Suprapubic skin (tissue), 4 donors: ENCODE measurements at regions not wholly inside any gene's neighbourhood (a gene's known extent, or its start where the extent isn't known, plus 50 kb on each side); places are given as distances from the start of the nearest gene placed in this dataset.

Source experiments
- DNase-seq, 2 donors: peaks; one replicate each; pipeline ENCODE4 v3.0.0-alpha.2; 2019; ENCODE audit warnings: low spot score in 2 of 2
- H3K27ac ChIP-seq: fragments of 200-600 bp; sonication (generic); one replicate; pipeline ENCODE4 v1.5.1; 2019
- H3K27me3 ChIP-seq: fragments of 200-600 bp; sonication (generic); one replicate; pipeline ENCODE4 v1.5.1; 2019
- H3K36me3 ChIP-seq: fragments of 200-600 bp; sonication (generic); one replicate; pipeline ENCODE4 v1.5.1; 2019
- H3K4me1 ChIP-seq: fragments of 200-600 bp; sonication (generic); one replicate; pipeline ENCODE4 v1.5.1; 2019
- H3K4me3 ChIP-seq: fragments of 200-600 bp; sonication (generic); one replicate; pipeline ENCODE4 v1.5.1; 2019; ENCODE audit warnings: mild to moderate bottlenecking
- H3K9me3 ChIP-seq: fragments of 200-600 bp; sonication (generic); one replicate; pipeline ENCODE4 v1.5.1; 2019
- CTCF ChIP-seq, 2 donors: fragments of 200-600 bp in 1 of 2; fragments of 450-650 bp in 1 of 2; sonication (generic) in 1 of 2; IDR thresholded peaks; one replicate each; pipeline ENCODE4 v1.5.1; 2016 to 2019; ENCODE audit warnings: antibody characterized with exemption in 2 of 2, mild to moderate bottlenecking in 1 of 2, moderate library complexity in 1 of 2
- EP300 ChIP-seq: sonication (generic); formaldehyde crosslinking; IDR thresholded peaks from one replicate; pipeline ENCODE4 v1.6.1; 2017; ENCODE audit warnings: antibody characterized with exemption
- POLR2A ChIP-seq, 2 donors: fragments of 450-650 bp; IDR thresholded peaks; one replicate each; pipeline ENCODE4 v1.6.1; 2017; ENCODE audit warnings: antibody characterized with exemption in 2 of 2, mild to moderate bottlenecking in 2 of 2, moderate library complexity in 2 of 2
- POLR2AphosphoS5 ChIP-seq, 3 donors: sonication (generic); formaldehyde crosslinking; IDR thresholded peaks; one replicate each; pipeline ENCODE4 v1.6.1; 2017; ENCODE audit warnings: antibody characterized with exemption in 3 of 3
- WGBS: methylation state at CpG from one replicate; pipeline ENCODE4 v1.1.5; 2018; 5-methylcytosine and 5-hydroxymethylcytosine counted together

- Histone ChIP-seq H3K27ac (no peak overlapping the region), H3K36me3 (no peaks in the 10 kb centered on the region), H3K4me1 (no peaks in the 10 kb centered on the region), H3K9me3 (no peaks in the 10 kb centered on the region), H3K27me3 (no peaks in the 10 kb centered on the region), H3K4me3 (no peak overlapping the region)
- 78% methylated on average over 2 of the region's 2 CpGs for WGBS
- TF ChIP-seq EP300 (no peak), POLR2A (IDR thresholded peaks at IDR 0.05) (no peak), CTCF (IDR thresholded peaks at IDR 0.05) (no peak), POLR2AphosphoS5 (IDR thresholded peaks at IDR 0.05) (no peak)
- no peak for DNase-seq
Measured at GRCh38 chr16:51698647-51699046, 547.6 kb upstream of the SALL1 start.

- H3K4me1 ChIP-seq: no peaks in the 10 kb centered on the region
- no peaks in the 10 kb centered on the region for H3K27me3 ChIP-seq
- H3K27ac ChIP-seq: no peak overlapping the region
- no peaks in the 10 kb centered on the region for H3K36me3 ChIP-seq
- no peak overlapping the region for H3K4me3 ChIP-seq
- TF ChIP-seq POLR2A (IDR thresholded peaks at IDR 0.05): no peak
- no peak for TF ChIP-seq EP300
- TF ChIP-seq CTCF (IDR thresholded peaks at IDR 0.05): no peak
- TF ChIP-seq POLR2AphosphoS5 (IDR thresholded peaks at IDR 0.05): no peak
- H3K9me3 ChIP-seq: no peaks in the 10 kb centered on the region
- DNase-seq: no peak
- 63% methylated on average over 2 of the region's 2 CpGs for WGBS
Measured at GRCh38 chr16:51697454-51697853, 546.4 kb upstream of the SALL1 start.

- WGBS: 52% methylated on average over 3 of the region's 3 CpGs
- TF ChIP-seq POLR2AphosphoS5 (IDR thresholded peaks at IDR 0.05) (no peak), POLR2A (IDR thresholded peaks at IDR 0.05) (no peak), EP300 (no peak), CTCF (IDR thresholded peaks at IDR 0.05) (no peak)
- no peaks in the 10 kb centered on the region for H3K9me3 ChIP-seq
- no peak overlapping the region for H3K27ac ChIP-seq
- H3K4me1 ChIP-seq: no peaks in the 10 kb centered on the region
- no peak overlapping the region for H3K4me3 ChIP-seq
- no peaks in the 10 kb centered on the region for H3K36me3 ChIP-seq
- H3K27me3 ChIP-seq: no peaks in the 10 kb centered on the region
- no peak for DNase-seq
Measured at GRCh38 chr16:51696376-51696775, 545.3 kb upstream of the SALL1 start.

GRCh38 chr16:51691109-51691508 is 540.0 kb upstream of the SALL1 start:
- H3K9me3 ChIP-seq: no peaks in the 10 kb centered on the region
- WGBS: 92% methylated on average over 4 of the region's 4 CpGs
- H3K27ac ChIP-seq: no peak overlapping the region
- TF ChIP-seq EP300 (no peak), POLR2AphosphoS5 (IDR thresholded peaks at IDR 0.05) (no peak), POLR2A (IDR thresholded peaks at IDR 0.05) (no peak), CTCF (IDR thresholded peaks at IDR 0.05) (no peak)
- H3K27me3 ChIP-seq: no peaks in the 10 kb centered on the region
- H3K4me3 ChIP-seq: no peak overlapping the region
- DNase-seq: no peak
- H3K4me1 ChIP-seq: no peaks in the 10 kb centered on the region
- no peaks in the 10 kb centered on the region for H3K36me3 ChIP-seq

- no peaks in the 10 kb centered on the region for H3K27me3 ChIP-seq
- TF ChIP-seq POLR2AphosphoS5 (IDR thresholded peaks at IDR 0.05): no peak
- no peak for TF ChIP-seq CTCF (IDR thresholded peaks at IDR 0.05)
- no peak for TF ChIP-seq POLR2A (IDR thresholded peaks at IDR 0.05)
- TF ChIP-seq EP300: no peak
- no peak for DNase-seq
- no peak overlapping the region for H3K27ac ChIP-seq
- WGBS: 94% methylated on average over 2 of the region's 2 CpGs
- no peaks in the 10 kb centered on the region for H3K36me3 ChIP-seq
- H3K4me1 ChIP-seq: no peaks in the 10 kb centered on the region
- no peaks in the 10 kb centered on the region for H3K9me3 ChIP-seq
- H3K4me3 ChIP-seq: no peak overlapping the region
Measured at GRCh38 chr16:51685498-51685897, 534.4 kb upstream of the SALL1 start.
